Lung (tissue), 11 donors: ENCODE measurements at regions not wholly inside any gene's neighbourhood (a gene's known extent, or its start where the extent isn't known, plus 50 kb on each side); places are given as distances from the start of the nearest gene placed in this dataset.

Experiments
- ATAC-seq: fragments of 200-7000 bp; cut with Tn5 transposase; one replicate; pipeline ENCODE4 v1.9.1; 2020; ENCODE audit warnings: moderate number of reproducible peaks; ENCODE audit not compliant: insufficient read depth, low FRiP score
- DNase-seq, 3 donors: peaks; one replicate each; pipeline ENCODE4 v3.0.0-alpha.2; 2013 to 2017
- H3K27ac ChIP-seq, 2 donors: one replicate each; pipeline ENCODE4 v1.5.1; 2013; ENCODE audit warnings: mild to moderate bottlenecking in 2 of 2, moderate library complexity in 2 of 2, control low read depth in 1 of 2, inconsistent platforms in 1 of 2, low read depth in 1 of 2, low read length in 1 of 2
- H3K27me3 ChIP-seq, 3 donors: one replicate each; pipeline ENCODE4 v1.5.1; 2013; ENCODE audit warnings: low read length in 2 of 3; ENCODE audit not compliant: control insufficient read depth in 3 of 3, insufficient read depth in 3 of 3
- H3K36me3 ChIP-seq, 4 donors: one replicate each; pipeline ENCODE4 v1.5.1; 2013; ENCODE audit warnings: low read length in 4 of 4, mild to moderate bottlenecking in 1 of 4, moderate library complexity in 1 of 4; ENCODE audit not compliant: control insufficient read depth in 4 of 4, insufficient read depth in 4 of 4
- H3K4me1 ChIP-seq, 5 donors: one replicate each; pipeline ENCODE4 v1.5.1; 2013; ENCODE audit warnings: low read length in 5 of 5, mild to moderate bottlenecking in 2 of 5, moderate library complexity in 1 of 5; ENCODE audit not compliant: control insufficient read depth in 5 of 5, insufficient read depth in 5 of 5
- H3K4me3 ChIP-seq: one replicate; pipeline ENCODE4 v1.5.1; 2013; ENCODE audit warnings: mild to moderate bottlenecking, control low read depth, moderate library complexity
- H3K9ac ChIP-seq, 2 donors: one replicate each; pipeline ENCODE4 v1.5.1; 2013; ENCODE audit warnings: low read length in 2 of 2, control low read depth in 1 of 2; ENCODE audit not compliant: insufficient read depth in 1 of 2
- H3K9me3 ChIP-seq, 4 donors: one replicate each; pipeline ENCODE4 v1.5.1; 2013; ENCODE audit warnings: low read length in 3 of 4, mild to moderate bottlenecking in 1 of 4, moderate library complexity in 1 of 4; ENCODE audit not compliant: control insufficient read depth in 4 of 4, insufficient read depth in 3 of 4
- CTCF ChIP-seq: IDR thresholded peaks from 2 replicates; pipeline ENCODE4 v1.5.1; 2012; ENCODE audit warnings: mild to moderate bottlenecking; ENCODE audit errors: control extremely low read depth, extremely low read depth
- WGBS, 2 donors: extraction: QIAGEN DNeasy Blood & Tissue Kit; methylation state at CpG; one replicate each; pipeline ENCODE4 v1.1.7; 2013; 5-methylcytosine and 5-hydroxymethylcytosine counted together
- donor health status: control.
- donor health status: control.
- donor health status: Bipolar disorder and iron deficiency.
- donor health status: healthy.
- donor health status: DM: yes; HTN: yes; CAD: no.

- H3K9me3 ChIP-seq = peaks cover 0 to 19% (median 8%) of the 10 kb centered on the region in 4 donors
- WGBS, 2 donors = 72 to 77% methylated on average over 4 of the region's 4 CpGs
These were observed 131.0 kb upstream of the ZNF91 start for GRCh38 chr19:23526302-23526701.

GRCh38 chr19:23525276-23525852 is 130.1 kb upstream of the ZNF91 start:
- no peak overlapping the region for H3K9ac ChIP-seq
- ATAC-seq = no peak
- no peaks in the 10 kb centered on the region for H3K27me3 ChIP-seq

More at GRCh38 chr19:23526302-23526701, 131.0 kb upstream of the ZNF91 start:
- no peaks in the 10 kb centered on the region for H3K36me3 ChIP-seq
- ATAC-seq (no peak), DNase-seq (no peak)
- H3K4me3 ChIP-seq = no peak overlapping the region
- H3K27me3 ChIP-seq = no peaks in the 10 kb centered on the region
- no peak overlapping the region for H3K9ac ChIP-seq
- no peaks in the 10 kb centered on the region for H3K4me1 ChIP-seq
- H3K27ac ChIP-seq = no peak overlapping the region
- no peak for TF ChIP-seq CTCF

GRCh38 chr19:23523863-23524262 is 128.6 kb upstream of the ZNF91 start:
- Histone ChIP-seq H3K27ac (no peak overlapping the region), H3K36me3 (no peaks in the 10 kb centered on the region), H3K4me3 (no peak overlapping the region), H3K4me1 (no peaks in the 10 kb centered on the region), H3K27me3 (no peaks in the 10 kb centered on the region), H3K9me3 (peaks cover 0 to 15% (median 6%) of the 10 kb centered on the region in 4 donors), H3K9ac (no peak overlapping the region)
- no peak for TF ChIP-seq CTCF
- ATAC-seq (no peak), DNase-seq (no peak)

More at GRCh38 chr19:23525276-23525852, 130.1 kb upstream of the ZNF91 start:
- H3K9me3 ChIP-seq = peaks cover 0 to 20% (median 10%) of the 10 kb centered on the region in 4 donors
- H3K36me3 ChIP-seq = no peaks in the 10 kb centered on the region
- no peak overlapping the region for H3K4me3 ChIP-seq
- 77 to 80% methylated on average over 2 of the region's 2 CpGs for WGBS, 2 donors
- H3K27ac ChIP-seq = no peak overlapping the region
- no peak for TF ChIP-seq CTCF
- no peaks in the 10 kb centered on the region for H3K4me1 ChIP-seq
- DNase-seq = no peak

GRCh38 chr19:23522431-23522830 is 127.2 kb upstream of the ZNF91 start:
- H3K9me3 ChIP-seq = peaks cover 0 to 13% (median 3%) of the 10 kb centered on the region in 4 donors
- DNase-seq (no peak), ATAC-seq (no peak)
- no peaks in the 10 kb centered on the region for H3K4me1 ChIP-seq
- no peak overlapping the region for H3K9ac ChIP-seq
- H3K27me3 ChIP-seq = no peaks in the 10 kb centered on the region
- no peak overlapping the region for H3K27ac ChIP-seq
- no peak overlapping the region for H3K4me3 ChIP-seq
- H3K36me3 ChIP-seq = no peaks in the 10 kb centered on the region
- TF ChIP-seq CTCF = no peak
- WGBS, 2 donors = 96 to 100% methylated on average over 1 of the region's 1 CpG
